ENCODE measurements at regions not wholly inside any gene's neighbourhood (a gene's known extent, or its start where the extent isn't known, plus 50 kb on each side); places are given as distances from the start of the nearest gene placed in this dataset.

DNA sequence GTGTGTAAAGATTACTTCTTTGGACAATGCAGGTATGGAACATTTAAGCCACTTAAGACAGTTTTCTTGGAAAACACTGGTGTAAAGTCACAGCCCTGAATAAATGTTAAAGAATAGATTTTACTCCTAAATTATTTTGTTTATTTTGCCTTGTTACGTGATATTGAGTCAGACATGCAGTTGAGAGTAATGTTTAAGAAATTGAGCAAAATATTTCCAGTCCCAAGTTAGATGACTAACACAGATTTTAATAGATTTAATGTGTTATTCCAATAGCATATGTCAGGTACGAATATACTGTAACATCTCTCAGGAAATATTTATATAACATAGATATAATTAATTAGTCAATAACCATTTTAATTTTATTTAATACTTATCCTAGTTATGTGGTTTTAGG lies 1361.7 kb downstream of the FSCB start:
- ATAC-seq = no peak
- TF ChIP-seq MBNL3 (CRISPR knock-in tag; conservative IDR thresholded peaks at IDR 0.05) (0 out of 2 replicates have a peak, but pooled peaks have one; percentile 9), TARDBP (CRISPR knock-in tag; IDR thresholded peaks at IDR 0.05) (no peak)
- TF ChIP-seq, protein P1, sequence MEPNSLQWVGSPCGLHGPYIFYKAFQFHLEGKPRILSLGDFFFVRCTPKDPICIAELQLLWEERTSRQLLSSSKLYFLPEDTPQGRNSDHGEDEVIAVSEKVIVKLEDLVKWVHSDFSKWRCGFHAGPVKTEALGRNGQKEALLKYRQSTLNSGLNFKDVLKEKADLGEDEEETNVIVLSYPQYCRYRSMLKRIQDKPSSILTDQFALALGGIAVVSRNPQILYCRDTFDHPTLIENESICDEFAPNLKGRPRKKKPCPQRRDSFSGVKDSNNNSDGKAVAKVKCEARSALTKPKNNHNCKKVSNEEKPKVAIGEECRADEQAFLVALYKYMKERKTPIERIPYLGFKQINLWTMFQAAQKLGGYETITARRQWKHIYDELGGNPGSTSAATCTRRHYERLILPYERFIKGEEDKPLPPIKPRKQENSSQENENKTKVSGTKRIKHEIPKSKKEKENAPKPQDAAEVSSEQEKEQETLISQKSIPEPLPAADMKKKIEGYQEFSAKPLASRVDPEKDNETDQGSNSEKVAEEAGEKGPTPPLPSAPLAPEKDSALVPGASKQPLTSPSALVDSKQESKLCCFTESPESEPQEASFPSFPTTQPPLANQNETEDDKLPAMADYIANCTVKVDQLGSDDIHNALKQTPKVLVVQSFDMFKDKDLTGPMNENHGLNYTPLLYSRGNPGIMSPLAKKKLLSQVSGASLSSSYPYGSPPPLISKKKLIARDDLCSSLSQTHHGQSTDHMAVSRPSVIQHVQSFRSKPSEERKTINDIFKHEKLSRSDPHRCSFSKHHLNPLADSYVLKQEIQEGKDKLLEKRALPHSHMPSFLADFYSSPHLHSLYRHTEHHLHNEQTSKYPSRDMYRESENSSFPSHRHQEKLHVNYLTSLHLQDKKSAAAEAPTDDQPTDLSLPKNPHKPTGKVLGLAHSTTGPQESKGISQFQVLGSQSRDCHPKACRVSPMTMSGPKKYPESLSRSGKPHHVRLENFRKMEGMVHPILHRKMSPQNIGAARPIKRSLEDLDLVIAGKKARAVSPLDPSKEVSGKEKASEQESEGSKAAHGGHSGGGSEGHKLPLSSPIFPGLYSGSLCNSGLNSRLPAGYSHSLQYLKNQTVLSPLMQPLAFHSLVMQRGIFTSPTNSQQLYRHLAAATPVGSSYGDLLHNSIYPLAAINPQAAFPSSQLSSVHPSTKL (CRISPR knock-in tag; IDR thresholded peaks at IDR 0.05) = no peak
- TF ChIP-seq, protein P2, sequence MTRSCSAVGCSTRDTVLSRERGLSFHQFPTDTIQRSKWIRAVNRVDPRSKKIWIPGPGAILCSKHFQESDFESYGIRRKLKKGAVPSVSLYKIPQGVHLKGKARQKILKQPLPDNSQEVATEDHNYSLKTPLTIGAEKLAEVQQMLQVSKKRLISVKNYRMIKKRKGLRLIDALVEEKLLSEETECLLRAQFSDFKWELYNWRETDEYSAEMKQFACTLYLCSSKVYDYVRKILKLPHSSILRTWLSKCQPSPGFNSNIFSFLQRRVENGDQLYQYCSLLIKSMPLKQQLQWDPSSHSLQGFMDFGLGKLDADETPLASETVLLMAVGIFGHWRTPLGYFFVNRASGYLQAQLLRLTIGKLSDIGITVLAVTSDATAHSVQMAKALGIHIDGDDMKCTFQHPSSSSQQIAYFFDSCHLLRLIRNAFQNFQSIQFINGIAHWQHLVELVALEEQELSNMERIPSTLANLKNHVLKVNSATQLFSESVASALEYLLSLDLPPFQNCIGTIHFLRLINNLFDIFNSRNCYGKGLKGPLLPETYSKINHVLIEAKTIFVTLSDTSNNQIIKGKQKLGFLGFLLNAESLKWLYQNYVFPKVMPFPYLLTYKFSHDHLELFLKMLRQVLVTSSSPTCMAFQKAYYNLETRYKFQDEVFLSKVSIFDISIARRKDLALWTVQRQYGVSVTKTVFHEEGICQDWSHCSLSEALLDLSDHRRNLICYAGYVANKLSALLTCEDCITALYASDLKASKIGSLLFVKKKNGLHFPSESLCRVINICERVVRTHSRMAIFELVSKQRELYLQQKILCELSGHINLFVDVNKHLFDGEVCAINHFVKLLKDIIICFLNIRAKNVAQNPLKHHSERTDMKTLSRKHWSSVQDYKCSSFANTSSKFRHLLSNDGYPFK (CRISPR knock-in tag; IDR thresholded peaks at IDR 0.05; ENCODE audit: borderline replicate concordance) = no peak
- Histone ChIP-seq H3K9me3 (ENCODE audit: low read length) (peaks cover 87% of the 10 kb centered on the region), H4K20me1 (ENCODE audit: insufficient read depth, low read length) (no peaks in the 10 kb centered on the region), H3K4me3 (replicated peaks in 1 of 3; ENCODE audit: insufficient read depth in 1 of 3, low read depth in 2 of 3, low read length in 3 of 3) (no peak overlapping the region), H3K36me3 (replicated peaks in 1 of 2; ENCODE audit: control insufficient read depth in 1 of 2, insufficient read depth in 2 of 2, low read length in 2 of 2) (no peaks in the 10 kb centered on the region), H2AFZ (ENCODE audit: low read length) (no peak overlapping the region), H3K79me2 (ENCODE audit: insufficient read depth, low read length) (no peaks in the 10 kb centered on the region), H3K9ac (ENCODE audit: insufficient read depth, low read depth, low read length) (no peak overlapping the region), H3K4me1 (ENCODE audit: insufficient read depth, low read length) (no peaks in the 10 kb centered on the region), H3K27me3 (ENCODE audit: control insufficient read depth in 1 of 2, insufficient read depth in 2 of 2, low read length in 2 of 2) (no peaks in the 10 kb centered on the region), H3K27ac (ENCODE audit: extremely low read length, insufficient read depth, low read length) (no peak overlapping the region), H3K4me2 (ENCODE audit: low read depth, low read length) (no peak overlapping the region)
- in situ Hi-C loops (cut with HindIII; ENCODE audit: extremely low pct_ligation_motif_present, low pct_unique_long_range_greater_than_20kb) (no loop called here), intact Hi-C loops (cut with micrococcal nuclease; ENCODE audit: unreplicated experiment) (no loop called here)
- no TSS peak for BruUV-seq (replicated peaks)
- no peak for FAIRE-seq
- DNase-seq (ENCODE audit: low spot score) = no peak
- POLR2A ChIA-PET = no interaction called here
- 1% methylated on average over 2 of the region's 2 CpGs for WGBS (ENCODE audit: low lambda C conversion rate)
- CTCF ChIA-PET (ENCODE audit: low intra/inter-chr PET ratio, low total read pairs) = no interaction called here
